ENCODE measurements at regions not wholly inside any gene's neighbourhood (a gene's known extent, or its start where the extent isn't known, plus 50 kb on each side); places are given as distances from the start of the nearest gene placed in this dataset.

- no peak for DNase-seq (ENCODE audit: low read depth)
- no peak overlapping the region for H3K4me3 ChIP-seq (ENCODE audit: low read depth, low read length)
- TF ChIP-seq CTCF (IDR thresholded peaks at IDR 0.05; ENCODE audit: insufficient read depth, low read depth, low read length, missing control alignments) = no peak
Measured at GRCh38 chr10:100612601-100613595, 77.2 kb downstream of the HIF1AN start.

GRCh38 chr10:100613846-100614245, 78.1 kb downstream of the HIF1AN start:
- no peak overlapping the region for H3K4me3 ChIP-seq (ENCODE audit: low read depth, low read length)
- no peak for TF ChIP-seq CTCF (IDR thresholded peaks at IDR 0.05; ENCODE audit: insufficient read depth, low read depth, low read length, missing control alignments)
- no peak for DNase-seq (ENCODE audit: low read depth)

GRCh38 chr10:100614429-100615095, 78.8 kb downstream of the HIF1AN start:
- TF ChIP-seq CTCF (IDR thresholded peaks at IDR 0.05; ENCODE audit: insufficient read depth, low read depth, low read length, missing control alignments) = no peak
- DNase-seq (ENCODE audit: low read depth) = no peak
- no peak overlapping the region for H3K4me3 ChIP-seq (ENCODE audit: low read depth, low read length)

GRCh38 chr10:100615241-100615640, 79.5 kb downstream of the HIF1AN start:
- H3K4me3 ChIP-seq (ENCODE audit: low read depth, low read length) = no peak overlapping the region
- DNase-seq (ENCODE audit: low read depth) = no peak
- TF ChIP-seq CTCF (IDR thresholded peaks at IDR 0.05; ENCODE audit: insufficient read depth, low read depth, low read length, missing control alignments) = no peak

- no peak for TF ChIP-seq CTCF (IDR thresholded peaks at IDR 0.05; ENCODE audit: insufficient read depth, low read depth, low read length, missing control alignments)
- H3K4me3 ChIP-seq (ENCODE audit: low read depth, low read length) = no peak overlapping the region
- DNase-seq (ENCODE audit: low read depth) = no peak
Measured at GRCh38 chr10:100615908-100616307, 80.2 kb downstream of the HIF1AN start.

GRCh38 chr10:100618091-100618615, 82.4 kb downstream of the HIF1AN start:
- no peak for DNase-seq (ENCODE audit: low read depth)
- no peak overlapping the region for H3K4me3 ChIP-seq (ENCODE audit: low read depth, low read length)
- no peak for TF ChIP-seq CTCF (IDR thresholded peaks at IDR 0.05; ENCODE audit: insufficient read depth, low read depth, low read length, missing control alignments)
